GM23338 (cell line): ENCODE measurements at regions not wholly inside any gene's neighbourhood (a gene's known extent, or its start where the extent isn't known, plus 50 kb on each side); places are given as distances from the start of the nearest gene placed in this dataset.

Experiments
- ATAC-seq: fragments of 200-7000 bp; cut with Tn5 transposase; 3 replicates; pipeline ENCODE4 v1.9.1; 2020
- DNase-seq: peaks from one replicate; pipeline ENCODE4 v3.0.0-alpha.2; 2015; ENCODE audit warnings: low spot score
- H2AFZ ChIP-seq: fragments of 200-600 bp; sonication (generic); 2 replicates; pipeline ENCODE4 v1.8.0; 2016; ENCODE audit warnings: antibody characterized with exemption, mild to moderate bottlenecking, moderate library complexity
- H3F3A ChIP-seq: fragments of 200-600 bp; sonication (generic); replicated peaks from 2 replicates; pipeline ENCODE4 v1.8.0; 2017; ENCODE audit warnings: antibody characterized with exemption, mixed run types, low read depth
- H3K27ac ChIP-seq: fragments of 200-600 bp; sonication (generic); 2 replicates; pipeline ENCODE4 v1.6.1; 2016; ENCODE audit warnings: low read depth
- H3K27me3 ChIP-seq: fragments of 200-600 bp; sonication (generic); 2 replicates; pipeline ENCODE4 v1.8.0; 2016; ENCODE audit warnings: mild to moderate bottlenecking, mixed run types, moderate library complexity; ENCODE audit not compliant: insufficient read depth
- H3K36me3 ChIP-seq: fragments of 200-600 bp; sonication (generic); 2 replicates; pipeline ENCODE4 v1.8.0; 2016; ENCODE audit warnings: mild to moderate bottlenecking; ENCODE audit not compliant: insufficient read depth
- H3K4me1 ChIP-seq: fragments of 200-600 bp; sonication (generic); 2 replicates; pipeline ENCODE4 v1.8.0; 2016; ENCODE audit warnings: mild to moderate bottlenecking, moderate library complexity; ENCODE audit not compliant: insufficient read depth
- H3K4me2 ChIP-seq: fragments of 200-600 bp; sonication (generic); 2 replicates; pipeline ENCODE4 v1.7.1; 2017; ENCODE audit warnings: mixed run types
- H3K4me3 ChIP-seq: fragments of 200-600 bp; sonication (generic); 2 replicates; pipeline ENCODE4 v1.6.1; 2016; ENCODE audit warnings: mixed run types
- H3K79me2 ChIP-seq: fragments of 200-600 bp; sonication (generic); replicated peaks from 2 replicates; pipeline ENCODE4 v1.8.0; 2017; ENCODE audit warnings: mild to moderate bottlenecking; ENCODE audit not compliant: insufficient read depth
- H3K9me2 ChIP-seq: fragments of 200-600 bp; sonication (generic); 2 replicates; pipeline ENCODE4 v1.8.0; 2017; ENCODE audit not compliant: insufficient read depth
- H4K20me1 ChIP-seq: fragments of 200-600 bp; sonication (generic); replicated peaks from 2 replicates; pipeline ENCODE4 v1.8.0; 2017; ENCODE audit warnings: mild to moderate bottlenecking; ENCODE audit not compliant: insufficient read depth
- H3K27ac Mint-ChIP-seq: 2 replicates; pipeline ENCODE4 v1.8.0; 2020; ENCODE audit warnings: inconsistent platforms, mild to moderate bottlenecking, moderate library complexity, mixed read lengths
- H3K27me3 Mint-ChIP-seq: 3 replicates; pipeline ENCODE4 v1.8.0; 2022; ENCODE audit warnings: low read depth, mild to moderate bottlenecking, moderate library complexity, mixed read lengths, inconsistent platforms; ENCODE audit not compliant: insufficient read depth, poor library complexity
- H3K36me3 Mint-ChIP-seq: 3 replicates; pipeline ENCODE4 v1.8.0; 2021; ENCODE audit warnings: low read depth, mild to moderate bottlenecking, inconsistent platforms, moderate library complexity, mixed read lengths
- H3K4me1 Mint-ChIP-seq: 3 replicates; pipeline ENCODE4 v1.8.0; 2020; ENCODE audit warnings: mild to moderate bottlenecking, inconsistent platforms, mixed read lengths
- H3K4me3 Mint-ChIP-seq: 3 replicates; pipeline ENCODE4 v1.8.0; 2021; ENCODE audit warnings: moderate library complexity, mild to moderate bottlenecking, inconsistent platforms, mixed read lengths
- H3K9me3 Mint-ChIP-seq: 3 replicates; pipeline ENCODE4 v1.8.0; 2020; ENCODE audit warnings: moderate library complexity, mild to moderate bottlenecking, inconsistent platforms, mixed read lengths
- CTCF ChIP-seq, 2 experiments: fragments of 200-600 bp in 1 of 2; sonication (generic) in 1 of 2; conservative IDR thresholded peaks; 2 replicates each; pipeline versions ENCODE4 v1.5.1 to v1.6.1; 2016 to 2017; ENCODE audit warnings: antibody characterized with exemption in 2 of 2, low read depth in 2 of 2, mild to moderate bottlenecking in 2 of 2, moderate library complexity in 1 of 2
- ETS1 ChIP-seq: IDR thresholded peaks from 2 replicates; pipeline ENCODE4 v1.6.1; 2016; ENCODE audit warnings: antibody characterized with exemption
- EZH2 ChIP-seq: fragments of 200-600 bp; sonication (generic); IDR thresholded peaks from one replicate; pipeline ENCODE4 v1.8.0; 2017; ENCODE audit warnings: antibody characterized with exemption, mild to moderate bottlenecking, low read depth; ENCODE audit not compliant: unreplicated experiment
- JUNB ChIP-seq: IDR thresholded peaks from one replicate; pipeline ENCODE4 v1.6.1; 2016; ENCODE audit warnings: antibody characterized with exemption; ENCODE audit not compliant: unreplicated experiment
- NANOG ChIP-seq: IDR thresholded peaks from 2 replicates; pipeline ENCODE4 v1.6.1; 2016; ENCODE audit warnings: antibody characterized with exemption, borderline replicate concordance
- ZNF331 ChIP-seq: fragments of 250-450 bp; sonication (Bioruptor Pico); IDR thresholded peaks from 2 replicates; pipeline ENCODE4 v1.5.0; 2020; ENCODE audit warnings: low read depth, mild to moderate bottlenecking, moderate library complexity
- ZNF462 ChIP-seq: fragments of 250-450 bp; sonication (Bioruptor Pico); IDR thresholded peaks from 2 replicates; pipeline ENCODE4 v1.5.0; 2020; ENCODE audit warnings: mild to moderate bottlenecking, moderate library complexity

- Mint-ChIP-seq H3K9me3 (no peaks in the 10 kb centered on the region), H3K4me3 (no peak overlapping the region), H3K4me1 (no peaks in the 10 kb centered on the region), H3K27me3 (no peaks in the 10 kb centered on the region), H3K27ac (no peak overlapping the region), H3K36me3 (no peaks in the 10 kb centered on the region)
- H3F3A ChIP-seq: no peaks in the 10 kb centered on the region
- H3K4me2 ChIP-seq: no peak overlapping the region
- no peaks in the 10 kb centered on the region for H3K4me1 ChIP-seq
- H2AFZ ChIP-seq: no peak overlapping the region
- no peaks in the 10 kb centered on the region for H4K20me1 ChIP-seq
- no peak for TF ChIP-seq CTCF (conservative IDR thresholded peaks at IDR 0.05; ENCODE audit: low read depth in 2 of 2)
- TF ChIP-seq ZNF331 (CRISPR knock-in tag): no peak
- no peak for TF ChIP-seq EZH2
- TF ChIP-seq ETS1: no peak
- no peak for TF ChIP-seq NANOG
- TF ChIP-seq ZNF462 (CRISPR knock-in tag): no peak
- no peak for TF ChIP-seq JUNB
- H3K27me3 ChIP-seq: no peaks in the 10 kb centered on the region
- H3K36me3 ChIP-seq: no peaks in the 10 kb centered on the region; the same call in 1 of the 2 replicates
- DNase-seq: no peak
- no peak overlapping the region for H3K4me3 ChIP-seq
- H3K27ac ChIP-seq: no peak overlapping the region
- no peaks in the 10 kb centered on the region for H3K79me2 ChIP-seq
- H3K9me2 ChIP-seq: no peaks in the 10 kb centered on the region
- ATAC-seq: no peak
Measured at GRCh38 chr11:38710262-38710661, 2112.2 kb upstream of the RAG2 start.
